Endothelial cell (in vitro differentiated cells): ENCODE measurements at regions not wholly inside any gene's neighbourhood (a gene's known extent, or its start where the extent isn't known, plus 50 kb on each side); places are given as distances from the start of the nearest gene placed in this dataset.
A peak's percentile ranks its signal among the peaks of the same experiment; 100 is the strongest.

Experiments used
- DNase-seq: peaks from one replicate; pipeline ENCODE4 v3.0.0; 2021; ENCODE audit warnings: low spot score
- H3K27ac Mint-ChIP-seq: one replicate; pipeline ENCODE4 v1.8.0; 2021; ENCODE audit warnings: mixed read lengths, inconsistent platforms; ENCODE audit not compliant: unreplicated experiment
- H3K27me3 Mint-ChIP-seq: one replicate; pipeline ENCODE4 v1.8.0; 2021; ENCODE audit warnings: mild to moderate bottlenecking, moderate library complexity, mixed read lengths, inconsistent platforms; ENCODE audit not compliant: unreplicated experiment
- H3K36me3 Mint-ChIP-seq: one replicate; pipeline ENCODE4 v1.8.0; 2021; ENCODE audit warnings: mild to moderate bottlenecking, low read depth, mixed read lengths, inconsistent platforms; ENCODE audit not compliant: unreplicated experiment
- H3K4me1 Mint-ChIP-seq: one replicate; pipeline ENCODE4 v1.8.0; 2021; ENCODE audit warnings: mild to moderate bottlenecking, mixed read lengths, inconsistent platforms; ENCODE audit not compliant: unreplicated experiment
- H3K4me3 Mint-ChIP-seq: one replicate; pipeline ENCODE4 v1.8.0; 2021; ENCODE audit warnings: mild to moderate bottlenecking, mixed read lengths, inconsistent platforms; ENCODE audit not compliant: unreplicated experiment
- H3K9me3 Mint-ChIP-seq: one replicate; pipeline ENCODE4 v1.8.0; 2021; ENCODE audit warnings: mixed read lengths, inconsistent platforms; ENCODE audit not compliant: unreplicated experiment
- TF ChIP-seq, protein P1 (sequence below): fragments of 200-600 bp; sonication (generic); IDR thresholded peaks from one replicate; pipeline ENCODE4 v1.5.0; 2021; ENCODE audit warnings: antibody characterized with exemption; ENCODE audit not compliant: unreplicated experiment

DNA sequence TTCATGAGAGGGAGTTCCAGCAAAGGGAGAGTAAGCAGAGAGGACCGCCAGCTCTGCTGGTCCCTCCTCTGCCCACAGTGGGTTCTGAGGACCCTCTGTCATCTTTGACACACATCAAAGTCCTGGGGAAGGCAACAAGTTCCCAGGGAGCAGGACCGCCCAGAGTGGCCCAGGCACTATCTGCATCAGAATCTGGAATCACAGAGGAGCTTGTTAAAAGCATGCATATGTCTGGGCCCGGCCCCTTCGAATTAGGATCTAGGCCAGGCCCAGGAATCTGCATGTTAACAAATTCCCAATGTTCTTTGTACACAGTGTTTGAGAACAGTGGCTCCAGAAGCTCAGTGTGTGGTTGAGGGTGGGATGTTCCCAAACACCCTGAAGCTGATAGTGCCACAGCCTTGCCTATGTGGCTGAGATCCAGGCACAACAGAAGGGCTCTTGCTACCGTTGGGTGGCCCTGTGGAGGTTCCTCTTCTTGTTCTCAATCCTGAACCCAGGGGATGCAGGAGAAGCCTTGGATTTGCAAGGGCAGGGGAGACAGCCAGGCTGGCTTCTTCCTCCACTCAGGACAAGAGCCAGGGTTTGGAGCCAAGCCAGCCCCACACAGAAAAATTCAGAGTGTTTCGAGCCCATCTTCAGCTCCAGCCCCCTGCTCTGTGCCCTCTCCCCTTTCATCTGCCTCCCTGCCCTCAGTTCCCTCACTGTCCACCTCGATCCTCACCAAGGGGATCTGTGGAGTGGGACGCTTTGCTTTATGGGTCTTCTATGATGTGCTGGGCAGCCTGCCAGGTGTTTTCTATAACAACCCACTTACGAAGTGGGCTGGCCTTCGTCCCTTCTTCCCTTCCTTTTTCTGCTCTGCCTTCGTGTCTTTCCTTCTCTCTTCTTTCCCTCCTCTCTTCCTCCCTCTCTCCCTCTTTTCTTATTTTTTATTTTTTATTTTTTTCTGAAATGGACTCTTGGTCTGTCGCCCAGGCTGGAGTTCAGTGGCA lies 129.0 kb upstream of the TMPRSS2 start:
- Mint-ChIP-seq H3K36me3 (peaks cover 6% of the 10 kb centered on the region), H3K4me3 (no peak overlapping the region), H3K4me1 (no peaks in the 10 kb centered on the region), H3K9me3 (no peaks in the 10 kb centered on the region), H3K27me3 (peaks cover 11% of the 10 kb centered on the region), H3K27ac (no peak overlapping the region)
- DNase-seq, result no peak
- TF ChIP-seq, protein P1, sequence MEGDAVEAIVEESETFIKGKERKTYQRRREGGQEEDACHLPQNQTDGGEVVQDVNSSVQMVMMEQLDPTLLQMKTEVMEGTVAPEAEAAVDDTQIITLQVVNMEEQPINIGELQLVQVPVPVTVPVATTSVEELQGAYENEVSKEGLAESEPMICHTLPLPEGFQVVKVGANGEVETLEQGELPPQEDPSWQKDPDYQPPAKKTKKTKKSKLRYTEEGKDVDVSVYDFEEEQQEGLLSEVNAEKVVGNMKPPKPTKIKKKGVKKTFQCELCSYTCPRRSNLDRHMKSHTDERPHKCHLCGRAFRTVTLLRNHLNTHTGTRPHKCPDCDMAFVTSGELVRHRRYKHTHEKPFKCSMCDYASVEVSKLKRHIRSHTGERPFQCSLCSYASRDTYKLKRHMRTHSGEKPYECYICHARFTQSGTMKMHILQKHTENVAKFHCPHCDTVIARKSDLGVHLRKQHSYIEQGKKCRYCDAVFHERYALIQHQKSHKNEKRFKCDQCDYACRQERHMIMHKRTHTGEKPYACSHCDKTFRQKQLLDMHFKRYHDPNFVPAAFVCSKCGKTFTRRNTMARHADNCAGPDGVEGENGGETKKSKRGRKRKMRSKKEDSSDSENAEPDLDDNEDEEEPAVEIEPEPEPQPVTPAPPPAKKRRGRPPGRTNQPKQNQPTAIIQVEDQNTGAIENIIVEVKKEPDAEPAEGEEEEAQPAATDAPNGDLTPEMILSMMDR, result no peak

DNA sequence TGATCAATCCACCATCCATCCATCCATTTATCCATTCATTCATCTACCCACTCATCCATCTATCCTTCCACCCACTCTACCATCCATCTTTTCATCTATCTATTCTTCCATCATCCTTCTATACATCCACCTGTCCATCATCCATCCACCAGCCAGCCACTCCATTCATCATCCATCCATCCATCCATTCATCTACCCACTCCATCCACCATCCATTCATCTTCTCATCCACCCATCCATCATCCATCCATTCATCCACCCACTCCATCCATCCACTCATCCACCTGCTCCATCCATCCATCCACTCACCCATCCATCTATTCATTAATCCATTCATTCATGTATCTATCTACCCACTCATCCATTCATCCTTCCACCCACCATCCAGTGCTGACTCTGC lies 127.9 kb upstream of the TMPRSS2 start:
- no peaks in the 10 kb centered on the region for H3K4me1 Mint-ChIP-seq
- H3K27ac Mint-ChIP-seq, result peak overlapping the region; percentile 1
- H3K27me3 Mint-ChIP-seq, result peaks cover 11% of the 10 kb centered on the region
- TF ChIP-seq, protein P1, result no peak
- DNase-seq, result no peak
- peaks cover 10% of the 10 kb centered on the region for H3K36me3 Mint-ChIP-seq
- H3K4me3 Mint-ChIP-seq, result no peak overlapping the region
- H3K9me3 Mint-ChIP-seq, result no peaks in the 10 kb centered on the region

DNA sequence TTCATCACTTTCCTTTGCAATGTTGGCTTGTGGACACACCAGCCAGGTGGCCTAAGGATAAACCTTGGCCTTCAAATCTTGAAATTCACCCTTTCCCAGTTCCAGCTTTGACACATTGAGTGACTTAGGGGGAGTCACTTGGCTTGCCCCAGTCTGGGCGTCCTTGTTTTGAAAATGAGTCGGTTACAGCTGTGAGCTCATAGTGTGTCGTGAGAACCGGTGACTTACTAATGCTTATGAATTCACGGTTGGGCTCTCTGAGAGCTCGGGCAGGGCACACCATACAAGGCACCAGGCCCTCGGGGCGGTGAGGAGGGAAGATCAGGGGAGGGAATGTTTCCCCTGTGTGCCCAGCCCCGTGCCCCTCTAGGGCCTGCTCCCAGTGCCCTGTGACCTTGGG lies 126.9 kb upstream of the TMPRSS2 start:
- peaks cover 10% of the 10 kb centered on the region for H3K36me3 Mint-ChIP-seq

DNA sequence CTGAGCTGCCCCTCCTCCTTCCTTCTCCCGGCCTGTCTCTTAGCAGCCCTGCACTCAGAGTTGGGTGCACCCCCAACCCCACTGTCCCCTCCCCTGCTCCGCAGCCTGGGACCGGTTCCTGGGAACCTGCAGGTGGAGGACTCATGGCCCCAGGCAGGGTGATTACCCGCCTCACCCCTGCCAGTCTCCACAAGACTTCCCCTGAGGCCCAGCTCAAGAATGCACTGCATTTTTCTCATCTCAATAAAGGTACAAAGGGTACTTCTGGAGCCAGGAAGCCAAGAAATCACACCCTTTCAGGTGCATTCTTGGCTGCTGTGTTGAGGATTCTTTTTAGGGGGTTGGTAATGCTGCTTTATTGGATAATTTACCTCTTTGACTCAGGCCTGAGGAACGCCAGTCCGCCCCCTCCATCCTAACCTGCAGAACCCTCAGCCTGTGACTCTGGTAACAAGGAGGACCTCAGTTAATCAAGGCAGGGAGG lies 126.3 kb upstream of the TMPRSS2 start:
- no peak for DNase-seq
- Mint-ChIP-seq H3K27ac (no peak overlapping the region), H3K4me1 (no peaks in the 10 kb centered on the region), H3K36me3 (peaks cover 10% of the 10 kb centered on the region), H3K9me3 (no peaks in the 10 kb centered on the region), H3K27me3 (peaks cover 10% of the 10 kb centered on the region), H3K4me3 (no peak overlapping the region)
- TF ChIP-seq, protein P1, result no peak

More for the DNA sequence above, 126.9 kb upstream of the TMPRSS2 start:
- TF ChIP-seq, protein P1, result no peak
- H3K27ac Mint-ChIP-seq, result no peak overlapping the region
- no peaks in the 10 kb centered on the region for H3K4me1 Mint-ChIP-seq
- peaks cover 10% of the 10 kb centered on the region for H3K27me3 Mint-ChIP-seq
- no peaks in the 10 kb centered on the region for H3K9me3 Mint-ChIP-seq
- no peak overlapping the region for H3K4me3 Mint-ChIP-seq
- no peak for DNase-seq

DNA sequence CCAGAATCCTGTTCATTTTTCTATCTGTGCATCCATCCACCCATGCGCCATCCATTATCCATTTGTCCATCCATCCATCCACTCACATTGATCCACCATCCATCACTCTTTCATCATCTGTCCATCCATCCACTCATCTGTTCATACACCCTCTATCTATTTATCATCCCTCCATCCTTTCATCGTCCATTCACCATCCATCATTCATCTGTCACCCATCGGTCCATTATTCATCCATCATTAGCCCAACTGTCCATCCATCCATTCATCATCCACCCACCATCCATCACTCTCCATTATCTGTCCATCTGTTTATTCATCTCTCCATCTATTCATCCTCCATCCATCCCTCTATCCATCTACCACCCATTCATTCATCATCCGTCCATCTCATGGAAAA lies 125.7 kb upstream of the TMPRSS2 start:
- no peaks in the 10 kb centered on the region for H3K4me1 Mint-ChIP-seq
- DNase-seq, result no peak
- H3K36me3 Mint-ChIP-seq, result peaks cover 10% of the 10 kb centered on the region
- no peak overlapping the region for H3K27ac Mint-ChIP-seq
- no peak overlapping the region for H3K4me3 Mint-ChIP-seq
- H3K27me3 Mint-ChIP-seq, result peaks cover 13% of the 10 kb centered on the region
- no peaks in the 10 kb centered on the region for H3K9me3 Mint-ChIP-seq
- TF ChIP-seq, protein P1, result no peak
